DMS114 treated with DMSO at 0.1 percent for 48 hours (cell line): ENCODE measurements at regions not wholly inside any gene's neighbourhood (a gene's known extent, or its start where the extent isn't known, plus 50 kb on each side); places are given as distances from the start of the nearest gene placed in this dataset.
A peak's percentile ranks its signal among the peaks of the same experiment; 100 is the strongest.

Experiments used
- DNase-seq: peaks from one replicate; lab custom pipeline; 2025; ENCODE audit not compliant: unreplicated experiment; lab: John Stamatoyannopoulos, UW

DNA sequence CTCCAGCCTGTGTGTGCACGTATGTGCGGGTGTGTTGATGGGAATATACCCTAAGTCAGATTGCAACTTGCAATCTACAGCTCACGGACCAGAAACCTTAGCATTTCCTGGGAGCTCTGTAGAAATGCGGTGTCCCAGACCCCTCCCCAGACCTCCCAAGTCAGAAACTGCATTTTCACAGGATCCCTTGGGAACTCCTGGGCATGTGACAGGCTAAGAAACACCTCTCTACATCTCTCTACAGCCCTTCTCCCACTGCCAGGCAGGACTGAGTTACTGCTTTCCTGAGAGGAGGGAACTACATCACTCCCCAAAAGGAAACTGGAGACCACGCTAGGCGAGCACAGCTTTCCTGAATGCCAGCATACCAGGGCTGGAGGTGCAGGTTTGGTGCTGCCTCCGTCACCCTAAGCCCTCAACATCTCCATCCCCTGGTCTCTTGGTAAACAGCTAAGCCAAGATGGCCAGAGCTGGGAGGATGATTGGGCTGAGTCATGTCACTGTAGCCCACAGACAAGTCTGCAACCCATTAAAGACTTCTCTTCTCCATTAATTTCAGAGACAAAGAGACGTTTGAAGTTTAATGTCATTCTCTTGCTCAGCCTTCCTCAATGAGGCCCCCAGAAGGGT, 194.4 kb downstream of the BMP7 start:
- no peak for DNase-seq

DNA sequence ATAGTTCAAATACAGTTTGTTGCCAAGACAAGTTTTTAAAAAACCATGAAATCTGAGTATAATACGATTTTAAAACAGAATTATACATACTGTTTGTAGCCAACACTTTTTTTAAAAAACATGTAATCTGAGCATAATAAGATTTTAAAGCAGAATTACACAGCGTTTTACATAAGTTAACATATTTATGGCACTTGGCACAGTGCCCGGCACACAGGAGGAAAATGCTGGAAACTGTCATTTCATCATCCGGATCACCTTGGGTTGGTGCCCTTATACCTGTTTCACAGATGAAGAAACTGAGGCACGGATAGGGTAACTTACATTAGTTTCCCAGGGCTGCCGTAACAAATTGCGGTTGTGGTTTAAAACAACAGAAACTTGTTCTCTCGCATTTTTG, 193.0 kb downstream of the BMP7 start:
- DNase-seq, result no peak

DNA sequence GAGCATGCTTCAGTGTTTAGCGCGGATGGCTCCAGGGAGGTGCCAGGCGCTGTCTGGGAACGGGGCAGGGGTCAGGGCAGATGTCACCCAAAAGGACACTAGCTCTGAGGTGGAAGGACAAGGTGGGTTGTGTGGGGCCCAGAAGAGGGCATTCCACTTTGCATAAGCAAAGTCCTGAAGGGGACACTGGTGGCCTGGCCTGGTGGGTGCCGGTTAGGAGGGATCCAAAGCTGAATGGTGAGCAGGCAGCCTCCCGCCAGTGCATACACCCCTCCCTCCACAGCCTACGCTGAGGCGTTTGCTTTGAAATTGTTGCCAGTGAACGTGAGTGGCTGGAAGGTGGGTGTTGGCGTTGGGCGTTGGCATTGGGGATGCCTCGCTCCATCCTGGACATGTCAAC, 192.1 kb downstream of the BMP7 start:
- DNase-seq, result no peak

DNA sequence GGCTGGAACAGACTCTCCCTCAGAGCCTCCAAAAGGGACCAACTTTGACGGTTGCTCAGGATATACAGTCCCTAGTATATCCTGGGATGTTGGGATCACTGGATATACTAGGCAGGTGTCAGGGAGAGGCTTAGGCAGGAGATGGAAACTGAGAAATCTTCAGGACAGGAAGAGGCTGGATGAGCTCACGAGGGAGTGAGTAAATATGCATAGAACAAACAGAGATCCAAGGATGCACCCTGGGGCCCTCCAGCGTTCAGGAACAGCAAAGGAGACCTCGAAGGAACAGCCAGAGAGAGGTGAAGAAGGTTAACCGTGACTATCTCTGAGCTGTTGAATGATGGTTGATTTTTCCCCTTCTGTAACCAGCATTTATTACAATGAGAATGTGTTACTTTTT, 191.3 kb downstream of the BMP7 start:
- no peak for DNase-seq

DNA sequence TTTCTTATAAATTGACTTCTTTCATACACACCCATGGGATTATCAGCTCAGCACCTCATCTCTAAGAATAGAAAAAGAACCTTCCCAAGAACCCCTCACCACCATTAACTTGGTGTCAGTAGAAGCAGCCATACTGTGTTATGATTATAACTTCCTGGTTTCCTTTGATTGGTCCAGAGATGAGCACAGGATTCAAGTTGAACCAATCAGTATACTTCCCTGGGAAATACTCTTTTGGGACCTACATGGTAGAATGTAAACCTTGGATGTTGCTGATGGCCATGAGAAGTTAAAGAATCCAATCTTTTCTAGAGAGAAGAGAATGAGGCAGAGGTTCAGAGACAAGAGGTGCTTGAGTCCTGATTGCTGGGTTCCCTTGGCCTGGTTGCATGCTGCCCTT, 190.8 kb downstream of the BMP7 start:
- no peak for DNase-seq

DNA sequence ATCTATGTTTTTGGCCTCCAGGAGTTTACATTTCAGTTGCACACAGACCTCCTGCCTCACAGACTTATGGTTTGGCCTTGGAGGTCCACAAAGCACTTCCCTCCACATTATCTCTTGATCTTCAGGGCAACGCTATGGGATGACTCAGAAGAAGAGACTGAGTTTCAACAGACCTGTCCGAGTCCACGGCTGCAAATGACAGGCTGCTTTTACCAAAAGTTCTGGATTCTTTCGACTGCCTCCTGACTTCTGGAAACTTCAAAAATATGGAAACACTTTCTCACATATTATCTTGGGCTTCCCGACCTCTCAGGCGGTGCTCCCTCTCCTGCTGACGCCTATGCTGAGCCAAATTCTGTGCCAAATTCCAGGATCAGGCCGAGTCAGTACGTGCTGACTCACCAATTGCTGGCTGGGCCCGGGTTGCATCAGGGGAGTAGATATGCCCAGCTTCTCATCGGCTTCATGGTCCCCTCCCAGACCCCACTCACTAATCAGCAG, 190.2 kb downstream of the BMP7 start:
- no peak for DNase-seq

DNA sequence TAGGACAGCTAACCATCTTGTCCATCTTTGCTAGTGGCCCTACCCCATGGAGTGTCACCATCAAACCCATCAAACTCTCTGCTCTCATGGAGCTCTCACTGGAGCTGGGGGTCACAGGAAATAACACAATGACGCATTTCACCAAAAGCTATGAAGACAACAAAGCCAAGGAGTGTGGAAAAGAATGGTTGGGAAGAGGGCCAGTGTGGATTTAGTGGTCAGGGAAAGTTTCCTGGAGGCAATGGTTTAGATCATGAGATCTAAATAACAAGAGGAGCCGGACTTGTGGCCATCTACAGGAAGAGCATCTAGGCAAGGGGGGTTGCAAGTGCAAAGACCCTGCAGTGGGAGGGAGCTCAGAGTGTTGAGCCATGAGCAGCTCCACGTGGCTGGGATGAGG, 189.5 kb downstream of the BMP7 start:
- DNase-seq, result no peak

DNA sequence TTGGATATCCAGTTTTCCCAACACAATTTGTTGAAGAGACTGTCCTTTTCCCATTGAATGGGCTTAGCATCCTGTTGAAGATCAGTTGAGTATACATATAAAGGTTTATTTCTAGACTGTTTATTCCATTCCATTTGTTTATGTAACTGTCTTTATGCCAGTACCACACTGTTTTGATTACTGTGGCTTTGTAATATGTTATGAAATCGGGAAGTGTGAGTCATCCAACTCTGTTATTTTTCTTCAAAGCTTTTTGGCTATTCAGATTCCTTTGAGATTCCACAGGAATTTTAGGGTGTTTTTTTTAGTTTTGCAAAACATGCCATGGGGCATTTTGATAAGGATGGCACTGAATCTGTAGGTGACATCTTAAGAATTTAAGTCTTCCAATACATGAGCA, 188.3 kb downstream of the BMP7 start:
- DNase-seq, result no peak

DNA sequence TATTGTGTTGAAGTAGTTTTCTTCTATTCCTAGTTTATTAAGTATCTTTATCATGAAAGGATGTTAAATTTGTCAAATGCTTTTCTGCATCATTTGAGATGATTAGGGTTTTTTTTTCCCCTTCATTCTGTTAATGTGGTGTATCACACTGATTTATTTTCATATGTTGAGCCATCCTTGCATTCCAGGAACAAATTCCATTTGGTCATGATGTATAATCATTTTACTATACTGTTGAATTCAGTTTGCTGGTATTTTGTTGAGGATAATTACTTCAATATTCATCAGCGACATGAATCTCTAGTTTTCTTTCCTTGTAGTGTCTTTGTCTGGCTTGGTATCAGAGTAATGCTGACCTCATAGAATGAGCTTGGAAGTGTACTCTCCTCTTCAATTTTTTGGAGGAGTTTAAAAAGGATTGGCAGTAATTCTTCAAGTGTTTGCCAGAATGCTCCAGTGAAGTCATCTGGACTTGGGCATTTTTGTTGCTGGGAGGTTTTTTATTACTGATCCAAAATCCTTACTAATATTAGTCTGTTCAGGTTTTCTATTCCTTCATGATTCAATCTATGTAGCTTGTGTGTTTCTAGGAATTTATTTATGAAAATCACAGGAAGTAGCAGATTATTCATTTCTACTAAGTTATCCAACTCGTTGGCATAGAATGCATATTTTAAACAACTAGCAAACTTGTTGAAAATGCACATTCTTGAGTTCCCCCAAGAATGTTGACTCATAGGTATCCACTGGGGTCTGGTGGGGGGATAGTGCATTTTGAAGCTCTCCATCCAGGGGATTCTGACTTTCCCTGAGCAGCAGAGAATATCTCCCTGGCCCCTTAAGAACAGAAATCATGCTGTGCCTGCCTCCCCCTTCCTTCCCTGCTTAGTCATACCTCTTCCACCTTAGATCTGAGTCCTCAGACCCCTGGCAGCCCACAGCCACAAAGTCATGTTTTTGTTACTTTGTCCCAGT, 187.1 kb downstream of the BMP7 start:
- DNase-seq, result no peak

DNA sequence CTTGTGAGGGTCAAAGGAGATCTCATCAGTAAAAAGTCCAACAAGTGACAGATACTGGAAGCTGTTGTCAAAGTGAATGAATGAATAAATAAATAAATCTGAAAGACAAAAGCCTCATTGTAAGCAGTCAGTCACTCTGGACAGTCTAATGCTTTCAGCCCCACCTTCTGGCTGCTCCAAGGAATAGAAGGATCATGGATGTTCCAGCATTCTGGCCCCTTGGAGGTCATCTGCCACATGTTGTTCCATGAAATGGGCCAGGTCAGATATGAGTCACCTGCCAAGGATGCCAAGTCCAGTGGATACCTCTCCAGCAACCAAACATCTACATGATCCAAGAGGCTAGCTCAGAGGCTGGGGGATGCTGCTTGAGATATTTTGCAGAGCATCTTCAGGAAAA, 185.6 kb downstream of the BMP7 start:
- no peak for DNase-seq

DNA sequence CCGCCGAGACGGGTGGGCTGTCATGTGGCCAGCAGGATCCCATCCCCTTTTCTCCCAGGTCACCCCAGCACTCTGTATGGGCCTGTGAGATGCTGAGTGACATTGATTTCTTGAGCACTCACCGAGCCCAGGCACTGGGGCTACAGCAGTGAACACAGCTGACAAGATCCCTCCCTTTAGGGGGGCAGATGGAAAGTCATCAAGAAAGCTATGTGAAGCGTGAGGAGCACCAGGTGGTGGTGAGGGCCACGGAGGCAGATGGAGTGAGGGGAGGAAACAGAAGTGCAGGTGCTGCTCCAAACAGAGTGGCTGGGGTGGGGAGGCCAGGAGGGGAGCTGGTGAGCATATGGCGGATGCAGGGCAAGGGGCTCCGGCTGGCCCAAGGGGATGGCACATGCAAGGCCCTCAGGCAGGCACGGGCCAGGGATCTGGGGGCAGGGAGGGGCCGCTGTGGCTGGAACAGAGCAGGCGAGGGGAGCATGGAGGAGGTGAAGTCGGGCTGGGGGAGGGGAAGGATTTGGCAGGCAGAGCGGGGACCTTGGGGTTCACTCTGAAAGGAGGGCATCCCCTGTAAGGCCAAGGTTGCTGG, 184.0 kb downstream of the BMP7 start:
- no peak for DNase-seq

DNA sequence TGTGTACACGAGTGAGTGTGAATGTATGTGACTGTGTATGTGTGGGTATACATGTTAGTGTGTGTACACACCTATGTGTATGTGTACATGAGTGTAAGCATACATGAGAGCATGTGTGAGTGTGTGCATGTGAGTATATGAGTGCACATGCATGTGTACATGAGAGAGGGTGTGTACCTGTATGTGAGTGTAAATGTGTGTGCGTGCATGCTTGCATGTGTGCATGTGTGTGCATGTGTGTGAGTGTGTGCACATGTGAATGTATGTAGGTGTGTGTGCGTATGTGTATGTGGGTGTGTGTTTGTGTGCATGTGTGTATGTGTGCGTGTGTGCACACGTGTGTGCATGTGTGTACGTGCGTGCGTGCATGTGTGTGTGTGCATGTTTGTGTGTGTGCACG, 183.4 kb downstream of the BMP7 start:
- no peak for DNase-seq

DNA sequence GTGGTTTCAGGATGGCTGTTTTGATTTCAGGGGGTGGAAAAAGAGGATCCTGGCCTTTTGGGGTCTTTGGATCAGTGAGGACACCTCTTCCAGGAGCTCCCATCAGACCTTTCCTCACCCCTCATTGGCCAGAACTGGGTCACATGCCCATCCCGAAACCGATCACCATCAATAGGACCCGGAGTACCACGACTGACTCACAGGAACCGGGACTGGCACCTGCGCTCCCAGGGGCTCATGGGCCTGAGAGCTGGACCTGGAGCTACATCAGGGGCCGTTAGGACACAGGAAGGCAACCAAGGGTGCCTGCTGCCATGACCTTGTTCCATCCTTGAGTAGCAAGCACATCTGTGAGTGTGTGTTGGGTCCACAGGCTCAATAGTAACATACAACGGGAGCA, 180.4 kb downstream of the BMP7 start:
- DNase-seq, result no peak

DNA sequence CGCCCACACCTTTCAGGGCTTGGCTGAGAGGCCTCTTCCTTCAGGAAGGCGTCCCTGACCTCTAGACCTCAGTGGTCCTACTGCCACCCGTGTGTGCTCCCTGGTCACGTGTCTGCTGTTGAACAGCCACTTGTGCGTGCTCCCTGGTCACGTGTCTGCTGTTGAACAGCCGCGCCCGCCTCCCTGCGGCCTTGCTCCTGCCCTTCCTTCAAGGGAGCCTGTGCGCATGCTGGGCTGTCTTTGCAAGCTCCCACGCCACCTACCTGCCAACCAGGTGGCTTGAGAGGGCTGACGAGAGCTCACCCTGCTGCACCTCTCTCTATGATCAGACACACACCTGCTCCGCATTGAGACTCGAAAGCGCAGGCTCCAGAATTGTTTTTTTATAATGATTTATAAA, 179.3 kb downstream of the BMP7 start:
- DNase-seq, result no peak

DNA sequence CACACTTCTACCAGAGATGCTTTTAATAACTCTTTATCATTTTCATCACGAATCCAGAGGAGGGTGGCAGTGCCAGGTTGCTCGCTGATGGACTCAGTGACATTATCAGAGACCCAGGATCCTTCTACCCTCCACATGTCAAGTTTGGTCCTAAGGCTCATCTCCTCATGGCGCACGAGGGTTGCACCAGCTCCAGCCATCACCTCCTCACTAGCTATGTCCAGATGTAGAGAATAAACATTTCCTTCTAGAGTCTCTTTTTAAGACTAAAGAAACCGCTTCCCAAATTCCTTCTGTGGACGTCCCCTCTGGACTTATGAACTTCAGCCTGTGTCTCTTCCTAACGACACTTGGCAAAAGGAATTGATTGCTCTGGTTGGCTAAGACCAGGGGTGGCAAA, 178.7 kb downstream of the BMP7 start:
- no peak for DNase-seq

DNA sequence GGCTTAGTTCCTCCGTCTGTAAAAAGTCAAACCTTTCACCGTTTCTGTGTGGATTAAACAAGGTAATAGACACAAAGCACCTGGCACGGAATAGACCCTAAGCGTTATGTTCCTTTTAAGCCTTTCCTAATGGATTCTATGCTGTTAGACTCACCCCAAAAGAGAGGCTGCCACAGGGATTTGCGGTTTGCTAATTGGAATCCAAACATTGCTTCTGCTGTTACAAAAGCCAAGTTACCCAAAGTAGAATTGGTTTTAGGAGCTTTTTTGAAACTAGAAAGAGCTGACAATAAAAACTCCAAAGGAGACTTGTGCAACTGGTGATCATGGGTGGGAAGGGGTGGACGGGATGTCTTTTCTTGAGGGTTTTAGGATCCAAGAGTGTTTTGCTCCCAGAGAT, 178.0 kb downstream of the BMP7 start:
- no peak for DNase-seq

DNA sequence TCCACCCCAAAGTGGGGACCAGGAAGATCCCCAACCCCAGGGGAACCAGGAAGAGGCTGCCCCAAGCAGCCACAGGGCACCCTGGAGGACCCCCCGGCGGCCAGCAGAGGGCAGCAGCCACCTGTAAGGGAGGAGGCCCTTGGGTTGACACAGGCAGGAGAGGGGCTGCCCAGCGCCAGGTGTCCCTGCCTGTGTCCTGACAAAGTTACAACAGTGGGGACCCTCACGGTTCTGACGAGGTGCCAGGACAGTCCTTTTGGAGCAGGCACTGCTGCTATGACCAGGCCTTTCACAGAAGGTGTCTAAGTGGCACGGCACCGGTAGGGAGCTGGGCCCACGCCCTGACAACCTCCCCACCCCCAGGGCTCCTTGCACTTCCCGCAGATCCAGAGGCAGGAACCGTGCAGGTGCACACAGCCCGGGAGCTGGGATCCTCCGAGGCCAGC, 176.7 kb downstream of the BMP7 start:
- peak; percentile 44 for DNase-seq

DNA sequence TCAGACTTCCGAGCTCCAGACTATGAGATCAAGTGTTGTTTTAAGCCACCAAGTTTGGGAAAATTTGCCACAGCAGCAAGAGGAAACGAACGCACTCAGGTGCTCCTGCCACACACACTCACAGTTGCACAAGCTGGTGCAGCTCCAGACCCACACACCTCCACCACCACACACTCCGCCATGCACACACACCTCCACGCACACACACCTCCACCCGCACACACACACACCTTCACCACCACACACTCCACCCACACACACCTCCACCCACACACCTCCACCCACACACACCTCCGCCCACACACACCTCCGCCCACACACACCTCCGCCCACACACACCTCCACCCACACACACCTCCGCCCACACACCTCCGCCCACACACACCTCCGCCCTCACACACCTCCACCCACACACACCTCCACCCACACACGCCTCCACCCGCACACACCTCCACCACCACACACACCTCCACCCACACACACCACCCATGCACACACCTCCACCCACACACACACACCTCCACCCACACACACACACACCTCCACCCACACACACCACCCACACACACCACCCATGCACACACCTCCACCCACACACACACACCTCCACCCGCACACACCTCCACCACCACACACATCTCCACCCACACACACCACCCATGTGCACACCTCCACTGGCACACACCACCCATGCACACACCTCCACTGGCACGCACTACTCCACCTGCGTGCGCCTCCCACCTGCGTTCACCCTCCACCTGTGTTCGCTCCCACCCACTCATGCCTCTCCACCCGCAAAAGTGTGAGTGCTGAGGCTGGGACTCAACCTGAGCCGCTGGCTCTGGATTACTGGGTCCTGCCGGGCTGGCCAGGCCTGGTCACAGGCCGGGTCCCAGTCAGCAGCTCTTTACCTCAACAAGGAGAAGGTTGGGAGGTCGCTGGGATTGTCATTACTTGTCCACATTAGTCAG, 175.6 kb downstream of the BMP7 start:
- no peak for DNase-seq

DNA sequence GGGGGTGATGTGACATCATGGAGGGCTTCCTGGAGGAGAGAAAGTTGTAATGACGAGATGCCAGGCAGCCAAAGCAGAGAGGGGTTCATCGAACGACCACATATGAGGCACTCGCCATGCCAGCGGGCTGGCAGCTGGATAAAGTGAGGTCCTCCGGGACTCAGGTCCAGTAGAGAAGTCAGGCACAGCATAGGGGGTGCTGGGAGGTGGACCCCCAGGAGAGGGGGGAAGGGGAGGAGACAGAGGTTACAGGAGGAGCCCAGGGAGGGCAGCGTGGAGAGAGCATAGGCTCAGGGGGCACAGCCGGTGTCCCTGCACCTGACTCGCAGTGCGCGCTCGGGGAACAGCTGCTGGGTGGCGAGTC, 174.7 kb downstream of the BMP7 start:
- DNase-seq, result no peak

DNA sequence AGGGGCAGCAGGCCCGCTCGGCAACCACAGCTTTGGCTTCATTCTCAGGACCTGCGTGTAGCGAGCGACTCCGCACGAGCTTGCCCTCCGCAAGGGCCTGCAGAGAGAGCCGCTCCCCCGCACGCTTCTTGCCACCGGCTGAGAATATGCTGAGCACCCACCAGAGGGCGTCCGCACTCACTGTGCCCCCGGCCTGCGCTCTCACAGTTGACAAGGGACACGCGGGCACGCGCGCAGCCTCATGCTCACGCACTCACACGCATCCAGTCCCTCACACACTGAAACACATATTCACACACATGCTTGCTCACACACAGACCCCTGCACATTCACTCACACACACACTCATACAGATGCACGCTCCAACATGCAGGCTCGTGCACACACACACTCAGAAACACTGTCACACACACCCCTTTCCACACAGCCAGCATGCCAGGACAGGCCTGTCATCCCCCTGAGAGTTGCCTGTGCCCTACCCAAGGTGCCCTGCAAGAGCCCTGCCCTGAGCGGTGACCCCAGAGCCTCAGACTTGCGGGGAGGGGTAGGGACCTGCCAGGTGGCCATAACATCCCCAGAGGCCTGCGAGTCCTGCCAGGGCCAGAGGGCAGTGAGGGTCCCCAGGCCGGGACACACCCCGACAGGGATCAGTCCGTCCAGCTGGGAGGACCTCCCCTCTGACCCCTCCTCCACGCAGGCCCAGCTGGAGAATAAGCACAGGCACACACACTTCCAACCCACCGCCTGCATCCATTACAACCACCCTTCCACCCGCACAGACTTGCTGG, 174.1 kb downstream of the BMP7 start:
- DNase-seq, result peak; percentile 37
